GM18499 (cell line): ENCODE measurements at regions not wholly inside any gene's neighbourhood (a gene's known extent, or its start where the extent isn't known, plus 50 kb on each side); places are given as distances from the start of the nearest gene placed in this dataset.
A peak's percentile ranks its signal among the peaks of the same experiment; 100 is the strongest.
"Not testable (repeated sequence)": the region's sequence is repeated elsewhere in the genome, so short reads cannot be mapped to it uniquely, and the experiment has no call there.

ENCODE experiments used
- ATAC-seq: cut with Tn5 transposase; IDR thresholded peaks from one replicate; pipeline ENCODE4 v1.9.1; 2021; ENCODE audit warnings: moderate number of reproducible peaks; ENCODE audit not compliant: insufficient read depth, unreplicated experiment

DNA sequence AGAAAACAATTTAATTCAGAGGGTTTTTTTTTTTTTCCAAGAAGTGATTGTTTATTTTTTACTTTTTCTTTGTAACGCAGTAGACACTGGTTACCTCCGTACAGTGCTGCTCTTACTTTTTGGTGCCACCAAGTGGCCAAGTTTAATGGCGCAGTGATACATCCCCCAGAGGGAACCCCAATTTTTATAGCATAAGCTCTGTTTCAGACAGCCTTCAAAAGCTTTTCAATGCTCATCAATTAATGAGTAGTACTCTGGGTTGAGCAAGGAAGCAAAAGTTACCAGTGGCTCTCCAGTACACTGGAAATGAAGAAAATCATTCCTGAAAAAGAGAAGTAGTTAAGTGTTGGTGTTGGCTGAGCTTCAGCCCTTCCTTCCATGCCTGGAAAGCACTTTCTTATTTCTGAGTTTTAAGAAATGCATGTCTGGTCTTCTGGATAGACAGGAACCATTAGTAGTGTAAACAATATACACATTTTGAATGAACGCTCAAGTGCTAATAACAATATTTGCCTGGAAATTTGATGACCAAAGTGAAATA is 129.1 kb upstream of the SMLR1 start:
- ATAC-seq, result peak; percentile 90

DNA sequence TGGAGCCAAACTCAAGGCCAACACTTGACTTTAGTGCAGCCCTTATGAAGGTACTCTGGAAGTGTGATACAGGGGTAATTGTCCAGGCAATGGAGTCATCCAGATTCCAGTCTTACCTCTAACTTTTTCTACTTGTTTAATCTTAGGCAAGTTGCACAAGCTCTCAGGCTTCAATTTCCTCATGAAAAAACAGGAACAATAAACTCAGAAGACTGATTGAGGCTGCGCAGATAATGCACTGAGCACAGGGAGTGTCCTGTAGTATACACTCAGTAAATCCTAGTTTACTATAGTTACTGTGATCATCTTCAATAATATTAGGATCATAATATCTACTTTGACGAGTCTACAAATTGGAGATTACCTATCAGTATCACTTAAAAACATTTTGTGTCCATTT is 127.5 kb upstream of the SMLR1 start:
- no peak for ATAC-seq

DNA sequence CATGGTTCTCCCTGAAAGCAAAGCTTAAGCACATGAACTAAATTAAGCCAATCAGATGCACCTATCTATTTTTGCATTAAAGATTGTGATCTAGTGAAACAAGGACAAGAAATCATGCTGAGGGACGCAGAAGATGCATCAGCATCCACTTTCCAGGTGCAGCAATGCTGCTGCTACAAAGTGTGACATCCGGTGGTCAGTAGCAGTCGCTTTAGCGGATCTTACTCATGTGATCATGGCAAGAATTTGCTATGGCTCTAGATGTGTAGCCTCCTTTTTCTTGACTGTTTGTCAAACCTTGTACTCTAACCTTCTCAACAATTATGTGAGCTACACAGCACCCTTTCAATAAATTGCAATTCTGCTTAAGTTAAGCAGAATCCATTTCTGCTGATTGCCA is 126.8 kb upstream of the SMLR1 start:
- no peak for ATAC-seq

DNA sequence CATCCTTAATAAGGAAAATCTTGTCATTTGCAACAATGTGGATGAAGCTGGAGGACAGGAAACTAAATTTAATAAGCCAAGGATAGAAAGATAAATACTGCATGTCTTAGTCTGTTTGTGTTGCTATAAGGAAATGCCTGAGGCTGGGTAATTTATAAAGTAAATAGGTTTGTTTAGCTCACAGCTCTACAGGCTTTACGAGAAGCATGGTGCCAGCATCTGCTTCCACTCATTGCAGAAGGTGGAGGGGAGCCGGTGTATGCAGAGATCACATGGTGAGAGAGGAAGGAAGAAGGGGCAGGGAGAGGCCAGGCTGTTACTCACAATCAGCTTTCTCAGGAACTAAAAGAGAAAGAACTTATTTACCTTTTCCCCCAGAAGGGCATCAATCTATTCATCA is 118.9 kb upstream of the SMLR1 start:
- ATAC-seq, result no peak

DNA sequence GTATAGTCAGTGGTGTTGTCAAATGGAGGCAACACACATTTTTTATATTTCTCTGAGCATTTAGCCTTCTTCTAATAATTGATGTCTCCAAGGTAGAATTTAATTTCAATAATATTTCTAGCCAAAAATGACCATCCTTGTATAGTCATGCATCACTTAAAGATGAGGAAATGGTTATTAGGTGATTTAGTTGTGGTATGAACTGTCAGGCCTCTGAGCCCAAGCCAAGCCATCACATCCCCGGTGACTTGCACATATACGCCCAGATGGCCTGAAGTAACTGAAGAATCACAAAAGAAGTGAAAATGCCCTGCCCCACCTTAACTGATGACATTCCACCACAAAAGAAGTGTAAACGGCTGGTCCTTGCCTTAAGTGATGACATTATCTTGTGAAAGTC is 115.6 kb upstream of the SMLR1 start:
- not testable (repeated sequence) for ATAC-seq

DNA sequence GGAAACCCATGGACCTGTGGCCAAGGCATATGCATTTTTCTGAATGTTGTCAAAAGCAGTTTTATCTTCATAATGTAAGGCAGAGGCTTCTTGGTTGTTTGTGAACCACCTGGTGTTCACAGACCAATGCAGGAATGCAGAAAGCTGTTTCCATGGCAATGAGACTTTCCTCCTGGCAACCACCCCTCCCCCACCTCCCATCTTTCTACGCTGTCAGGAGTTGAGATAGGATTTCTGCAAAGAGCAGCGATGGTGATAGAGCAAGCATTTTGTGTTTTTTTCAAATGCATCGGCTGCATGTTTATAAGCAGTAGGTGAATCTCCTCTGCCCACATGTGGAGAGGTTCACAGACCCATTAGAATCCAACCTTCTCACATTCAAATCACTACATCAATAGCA is 114.1 kb upstream of the SMLR1 start:
- ATAC-seq, result no peak

DNA sequence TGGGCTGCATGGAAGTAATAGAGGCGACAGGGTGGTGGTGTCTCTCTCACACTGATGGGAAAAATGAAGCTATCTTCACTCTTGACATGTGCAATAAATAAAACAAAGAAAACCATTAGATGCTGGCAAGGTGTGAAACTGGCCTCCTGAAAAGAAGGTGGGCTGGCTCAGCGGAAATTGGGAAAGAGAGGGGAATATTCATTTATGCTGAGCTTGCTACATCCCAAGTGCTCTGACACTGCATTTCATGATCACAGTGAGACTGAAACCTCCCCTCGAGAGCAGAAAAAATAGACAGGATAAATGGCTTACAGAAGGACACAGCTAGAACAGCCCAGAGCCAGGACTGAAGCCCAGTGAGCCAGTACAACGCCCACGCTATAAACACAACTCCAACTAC is 112.1 kb upstream of the SMLR1 start:
- ATAC-seq, result no peak

DNA sequence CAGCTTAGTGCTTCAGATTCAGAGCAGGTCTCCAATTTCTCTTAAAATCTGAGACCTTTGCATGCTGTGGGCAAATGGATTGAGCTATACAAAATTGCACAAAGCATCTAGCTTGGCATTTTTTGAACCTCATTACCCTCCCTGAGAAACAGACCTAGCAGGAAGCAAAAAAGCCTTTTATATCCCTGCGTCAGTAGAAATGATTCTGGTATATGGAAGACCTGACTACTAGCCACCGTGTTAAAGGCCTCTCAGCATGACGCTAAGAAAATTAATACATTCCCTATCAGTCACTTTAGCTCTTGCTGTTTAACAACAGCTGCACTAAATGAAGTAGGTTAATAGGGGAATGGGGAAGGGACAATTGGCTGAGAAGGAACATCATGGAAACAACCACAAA is 110.7 kb upstream of the SMLR1 start:
- no peak for ATAC-seq

DNA sequence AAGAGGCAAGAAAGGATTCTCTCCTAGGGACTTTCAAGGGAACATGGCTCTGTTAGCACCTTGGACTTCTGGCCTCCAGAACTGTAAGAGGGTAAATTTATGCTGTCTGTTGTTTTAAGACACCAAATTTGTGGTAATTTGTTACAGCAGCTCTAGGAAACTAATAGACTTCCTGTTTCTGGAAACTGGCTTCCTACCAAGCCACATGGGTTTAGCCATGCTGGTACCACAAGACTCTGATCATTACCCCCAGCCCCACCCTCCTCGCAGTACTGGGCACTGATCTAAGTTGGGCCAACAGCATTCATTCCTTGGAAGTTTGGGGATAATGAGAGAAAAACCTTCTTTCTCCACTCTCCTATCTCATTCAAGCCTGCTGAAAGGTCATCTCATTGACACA is 109.5 kb upstream of the SMLR1 start:
- no peak for ATAC-seq

DNA sequence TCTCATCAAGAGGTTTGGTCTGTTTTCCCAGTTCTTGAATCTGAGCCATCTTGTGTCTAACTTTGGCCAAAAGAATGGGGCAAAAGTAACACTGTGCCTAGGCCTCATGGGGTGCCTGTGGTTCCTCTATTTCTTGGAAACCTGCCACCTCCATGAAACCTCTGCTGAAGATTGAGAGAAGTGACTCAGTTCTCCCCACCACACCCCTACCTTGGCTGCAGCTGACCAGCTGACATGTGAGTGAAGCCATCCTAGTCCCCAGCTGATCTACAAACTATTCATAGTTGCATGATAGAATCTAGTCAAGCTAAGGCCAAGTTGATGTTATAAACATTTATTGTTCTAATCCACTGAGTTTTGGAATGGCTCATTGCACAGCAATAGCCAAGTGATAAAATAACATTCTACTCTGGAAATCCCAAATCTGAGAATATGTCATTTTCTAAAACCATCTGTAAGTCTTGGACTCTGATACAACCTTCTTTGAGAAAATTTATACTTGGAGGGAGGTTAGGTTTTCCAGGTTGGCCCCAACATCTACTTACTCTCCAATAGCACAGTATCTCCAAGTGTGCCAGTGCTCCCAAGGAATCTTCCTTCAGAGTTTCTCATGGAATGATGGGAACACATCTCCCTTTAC is 107.0 kb upstream of the SMLR1 start:
- ATAC-seq, result no peak

DNA sequence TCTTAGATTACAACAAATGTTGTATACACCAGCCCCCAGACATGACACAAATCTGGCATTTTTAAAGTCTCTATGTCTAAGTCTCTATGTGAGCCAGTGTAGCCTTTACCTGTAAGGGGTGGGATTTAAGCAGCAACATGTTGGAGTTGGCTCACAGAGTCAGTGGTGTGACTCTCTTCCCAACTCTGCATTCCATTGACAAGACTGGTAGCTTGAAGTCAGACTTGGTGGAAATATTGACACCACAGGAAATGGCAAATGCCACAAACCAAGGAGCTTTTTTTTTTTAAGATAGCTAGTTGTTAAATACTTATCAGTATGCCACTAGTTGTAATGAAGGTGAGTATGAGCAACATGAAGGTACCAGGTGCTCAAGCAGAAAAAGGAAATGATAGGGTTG is 103.1 kb upstream of the SMLR1 start:
- no peak for ATAC-seq

DNA sequence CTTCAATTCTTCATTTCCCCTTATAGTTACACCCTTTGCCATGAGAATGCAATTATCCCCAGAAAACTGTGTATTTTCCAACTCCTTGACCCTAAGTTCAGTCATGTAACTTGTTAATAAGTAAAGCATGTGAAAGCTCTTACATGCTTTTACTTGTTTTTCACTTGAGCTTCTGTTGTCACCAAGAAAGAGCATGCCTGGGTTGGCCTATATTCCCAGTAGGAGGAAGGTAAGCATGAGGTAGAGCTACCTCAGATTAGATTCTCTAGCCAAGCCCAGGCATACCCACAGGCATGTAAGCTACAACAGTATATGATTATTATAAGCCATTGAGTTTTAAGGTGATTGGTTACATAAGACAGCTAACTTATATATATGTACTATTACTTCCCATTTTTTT is 101.7 kb upstream of the SMLR1 start:
- ATAC-seq, result no peak

DNA sequence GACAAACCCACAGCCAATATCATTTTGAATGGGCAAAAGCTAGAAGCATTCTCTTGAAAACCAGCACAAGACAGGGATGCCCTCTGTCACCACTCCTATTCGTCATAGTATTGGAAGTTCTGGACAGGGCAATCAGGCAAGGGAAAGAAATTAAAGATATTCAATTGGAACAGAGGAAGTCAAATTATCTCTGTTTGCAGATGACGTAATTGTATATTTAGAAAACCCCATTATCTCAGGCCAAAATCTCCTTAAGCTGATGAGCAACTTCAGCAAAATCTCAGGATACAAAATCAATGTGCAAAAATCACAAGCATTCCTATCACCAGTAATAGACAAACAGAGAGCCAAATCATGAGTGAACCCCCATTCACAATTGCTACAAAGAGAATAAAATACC is 99.1 kb upstream of the SMLR1 start:
- ATAC-seq, result not testable (repeated sequence)

DNA sequence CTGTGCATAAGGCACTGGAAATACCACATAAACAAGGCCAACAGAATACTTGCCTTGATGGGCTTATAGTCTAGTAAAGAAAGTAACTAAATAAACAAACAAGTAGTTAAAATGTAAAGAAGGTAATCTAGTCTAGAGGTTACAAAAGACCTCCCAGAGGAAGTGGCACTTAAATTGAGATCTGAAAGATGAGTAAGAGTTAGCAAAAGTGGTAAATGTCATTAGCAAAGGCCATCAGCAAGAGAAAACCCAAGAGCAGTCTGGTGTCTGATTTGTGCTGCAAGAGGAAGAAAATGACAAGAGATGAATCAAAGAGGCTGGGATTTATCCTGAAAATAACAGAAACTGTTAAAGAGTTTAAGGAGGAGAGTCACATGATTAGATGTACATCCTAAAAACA is 96.6 kb upstream of the SMLR1 start:
- ATAC-seq, result no peak

DNA sequence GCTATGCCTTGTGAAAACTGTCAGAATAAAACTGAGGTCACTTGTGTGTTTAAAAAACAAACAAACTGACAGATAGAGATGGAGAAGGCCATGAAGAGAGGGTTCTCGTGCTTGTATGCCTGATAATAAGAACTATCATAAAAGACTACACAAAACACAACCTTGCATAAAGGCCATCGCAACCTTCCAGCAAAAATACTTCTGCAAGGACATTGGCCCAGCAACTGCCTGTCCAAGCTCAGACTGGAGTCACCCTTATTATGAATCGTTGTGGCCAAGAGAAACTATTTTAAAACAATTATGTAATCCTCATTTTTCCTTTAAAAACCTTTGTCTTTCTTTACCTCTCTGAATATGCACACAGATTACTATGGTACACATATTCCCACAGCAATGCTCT is 93.0 kb upstream of the SMLR1 start:
- ATAC-seq, result no peak

DNA sequence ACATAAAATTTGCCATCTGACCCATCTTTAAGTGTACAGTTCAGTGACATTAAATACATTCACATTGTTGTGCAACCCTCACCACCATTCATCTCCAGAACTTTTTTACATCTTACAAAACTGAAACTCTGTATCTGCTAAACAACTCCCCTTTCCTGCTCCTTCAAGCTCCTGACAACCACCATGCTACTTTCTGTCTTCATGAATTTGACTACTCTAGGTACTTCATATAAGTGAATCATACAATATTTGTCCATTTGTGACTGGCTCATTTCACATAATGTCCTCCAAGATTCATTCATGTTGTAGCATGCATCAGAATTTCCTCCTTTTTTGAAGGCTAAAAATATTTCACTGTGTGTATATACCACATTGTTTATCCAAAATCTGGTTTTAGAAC is 86.9 kb upstream of the SMLR1 start:
- no peak for ATAC-seq

DNA sequence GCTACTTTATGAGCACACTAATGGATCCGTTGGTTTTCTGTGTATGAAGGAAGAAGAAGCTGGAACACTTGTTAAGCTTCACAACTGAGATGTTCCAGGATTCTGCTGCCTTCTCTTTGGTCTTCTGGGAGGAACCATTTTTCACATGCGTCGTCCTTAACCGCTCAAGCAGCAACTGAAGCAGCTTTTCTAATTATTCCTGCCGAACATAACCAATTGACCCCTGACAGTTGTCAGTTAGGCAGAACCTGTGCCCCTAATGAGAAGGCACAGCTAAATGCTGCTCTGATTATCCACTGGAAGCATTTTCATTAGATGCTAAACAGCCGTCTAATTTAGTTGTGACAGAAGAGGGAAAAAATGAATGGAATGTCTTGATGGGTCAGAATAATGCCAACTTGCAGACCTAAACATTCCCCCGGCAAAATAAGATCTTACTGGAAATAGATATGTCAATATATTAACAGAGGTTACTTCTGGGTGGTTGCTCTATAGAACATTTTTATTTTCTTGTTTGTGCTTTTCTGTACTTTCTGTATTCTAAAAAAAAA is 85.0 kb upstream of the SMLR1 start:
- no peak for ATAC-seq

DNA sequence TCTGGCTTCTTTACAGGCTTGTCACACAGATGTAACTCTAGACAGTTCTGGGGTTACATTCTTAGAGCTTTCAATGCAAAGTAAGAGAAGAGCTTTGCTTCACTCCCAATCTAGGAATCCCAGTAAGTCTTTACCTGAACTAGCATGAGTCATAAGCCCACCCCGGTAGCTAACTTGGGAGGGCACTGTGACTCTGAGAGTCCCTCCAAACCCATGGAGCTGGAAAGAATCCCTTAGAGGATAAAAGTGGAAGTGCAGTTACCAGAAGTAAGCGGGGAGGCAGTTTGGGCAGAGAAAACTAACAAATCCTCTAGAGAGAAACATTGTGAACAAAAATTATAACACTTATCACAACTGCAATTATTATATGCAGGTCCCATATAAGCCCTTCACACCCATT is 84.0 kb upstream of the SMLR1 start:
- no peak for ATAC-seq

DNA sequence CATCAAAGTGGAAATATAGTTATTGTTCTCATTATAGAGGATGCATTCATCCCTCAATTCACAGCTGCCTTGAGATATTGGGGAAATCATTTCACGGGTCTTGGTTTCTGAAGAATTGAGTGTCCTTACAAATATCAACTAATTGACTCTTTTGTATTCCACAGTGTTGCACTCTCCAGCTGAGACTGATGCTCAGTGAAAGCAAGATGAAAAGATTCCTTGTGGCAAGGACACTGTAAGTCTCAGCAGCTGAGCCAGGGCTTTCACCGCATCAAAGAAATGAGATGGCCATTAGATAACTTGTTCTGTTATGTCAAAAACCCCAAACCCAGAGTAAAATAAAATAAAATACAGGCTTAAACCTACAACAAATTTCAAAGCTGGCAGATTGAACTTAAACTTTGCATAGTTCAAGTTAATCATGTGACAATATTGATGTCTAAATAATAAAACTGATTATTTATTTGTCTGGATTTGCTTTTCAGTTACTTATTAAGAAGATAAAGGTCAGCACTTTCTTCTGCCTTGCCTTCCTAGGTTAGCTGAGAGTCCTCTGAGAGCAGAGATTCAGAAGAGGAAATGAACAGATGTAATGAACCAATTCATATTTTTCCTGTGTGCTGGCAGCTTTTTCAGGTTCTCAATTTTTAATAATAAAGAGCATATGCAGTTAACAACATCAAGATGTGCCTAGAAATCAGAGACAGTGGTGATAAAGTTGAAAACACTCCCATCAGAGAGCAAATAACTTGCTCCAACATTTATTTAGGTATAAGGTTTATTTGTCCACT is 82.4 kb upstream of the SMLR1 start:
- no peak for ATAC-seq

DNA sequence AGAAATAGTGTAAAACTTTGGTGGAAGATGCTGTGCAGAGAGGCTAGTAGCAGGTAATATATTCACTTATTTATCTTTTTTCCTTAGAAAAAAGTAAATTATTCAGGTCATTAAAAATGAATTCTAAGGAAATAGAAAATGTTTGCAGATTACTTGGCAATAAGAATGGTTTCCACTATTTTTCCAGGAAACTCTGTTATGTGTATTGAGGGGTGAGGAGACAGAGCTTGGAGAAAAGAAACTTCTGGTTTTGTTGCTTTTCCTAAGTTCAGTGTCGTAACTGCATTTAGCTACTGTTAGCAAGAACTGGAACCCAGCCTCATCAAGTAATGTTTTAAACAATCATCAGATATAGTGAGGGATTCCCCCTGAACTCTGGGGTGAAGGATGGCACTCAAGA is 79.2 kb upstream of the SMLR1 start:
- no peak for ATAC-seq

DNA sequence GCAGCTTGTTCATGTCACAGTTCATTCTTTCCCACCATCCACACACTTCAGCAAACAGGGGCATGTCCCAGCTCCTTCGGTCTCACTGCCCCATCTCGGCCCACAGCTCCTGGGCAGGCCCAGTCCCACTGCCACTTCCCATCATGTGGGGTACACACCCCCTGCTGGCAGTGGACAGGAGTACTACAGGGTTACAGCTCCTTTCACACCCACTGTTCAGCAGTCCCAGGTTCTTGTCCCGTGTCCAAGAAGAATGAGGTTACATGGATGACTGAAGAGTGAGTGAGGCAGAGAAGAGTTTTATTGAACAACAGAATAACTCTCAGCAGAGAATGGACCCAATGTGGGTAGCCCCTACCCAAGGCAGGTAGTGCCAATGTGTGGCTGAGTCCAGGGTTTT is 77.8 kb upstream of the SMLR1 start:
- ATAC-seq, result no peak

DNA sequence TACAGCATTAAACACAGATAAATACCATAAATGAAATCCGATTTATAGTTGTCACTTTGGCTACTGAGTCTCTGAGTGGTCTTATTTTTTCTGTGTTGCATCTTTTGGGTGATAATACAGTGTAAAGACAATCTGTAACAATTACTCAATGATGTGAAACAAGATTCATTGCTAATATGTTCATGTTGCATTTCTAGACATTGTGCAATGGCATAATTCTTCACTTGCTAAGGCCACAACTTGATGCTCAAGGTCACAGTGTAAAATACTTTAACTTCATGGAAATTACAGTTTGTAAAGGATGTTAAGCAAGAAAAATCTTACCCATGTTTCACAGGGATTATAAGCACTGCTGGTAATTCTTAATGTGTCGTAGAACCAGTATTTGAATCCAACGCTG is 74.9 kb upstream of the SMLR1 start:
- no peak for ATAC-seq
